Nephron progenitor cell (in vitro differentiated cells): ENCODE measurements at regions not wholly inside any gene's neighbourhood (a gene's known extent, or its start where the extent isn't known, plus 50 kb on each side); places are given as distances from the start of the nearest gene placed in this dataset.

Source experiments
- DNase-seq: peaks from one replicate; pipeline ENCODE4 v3.0.0; 2021
- H3K27ac Mint-ChIP-seq: 2 replicates; pipeline ENCODE4 v1.8.0; 2021; ENCODE audit warnings: mild to moderate bottlenecking, moderate library complexity, mixed read lengths
- H3K27me3 Mint-ChIP-seq: 2 replicates; pipeline ENCODE4 v1.8.0; 2021; ENCODE audit warnings: mild to moderate bottlenecking, low read depth, mixed read lengths; ENCODE audit not compliant: poor library complexity
- H3K36me3 Mint-ChIP-seq: 2 replicates; pipeline ENCODE4 v1.8.0; 2021; ENCODE audit warnings: low read depth, mixed read lengths
- H3K4me1 Mint-ChIP-seq: 2 replicates; pipeline ENCODE4 v1.8.0; 2021; ENCODE audit warnings: mixed read lengths
- H3K4me3 Mint-ChIP-seq: 2 replicates; pipeline ENCODE4 v1.8.0; 2021; ENCODE audit warnings: mild to moderate bottlenecking, moderate library complexity, mixed read lengths
- H3K9me3 Mint-ChIP-seq: 2 replicates; pipeline ENCODE4 v1.8.0; 2021; ENCODE audit warnings: mild to moderate bottlenecking, moderate library complexity, mixed read lengths
- TF ChIP-seq, protein P1 (sequence below): fragments of 200-600 bp; sonication (generic); IDR thresholded peaks from 2 replicates; pipeline ENCODE4 v1.5.0; 2021; ENCODE audit warnings: antibody characterized with exemption

DNA sequence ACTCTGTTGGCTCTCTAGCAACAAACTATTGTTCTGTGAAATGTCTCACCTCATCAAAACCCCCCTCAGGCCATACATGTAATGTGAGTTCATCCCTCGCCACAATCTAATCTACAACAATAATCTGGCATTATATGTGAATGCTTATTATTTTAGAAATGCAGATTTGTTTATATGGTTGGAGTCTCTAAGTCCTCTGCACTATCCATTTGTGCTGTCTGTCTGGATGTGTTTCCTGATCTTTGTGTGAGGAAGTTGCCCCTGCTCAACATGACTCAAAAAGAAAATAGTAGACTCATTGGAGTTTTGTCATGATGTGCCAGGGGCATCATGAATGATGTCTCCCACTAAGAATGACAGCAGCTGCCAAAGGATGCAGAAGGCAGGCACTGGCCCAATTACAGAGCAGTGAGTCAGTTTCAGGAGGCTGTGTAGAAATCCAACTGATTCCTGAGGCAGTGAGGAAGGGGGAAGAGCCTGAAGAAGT is 161.6 kb upstream of the PDZRN3 start:
- H3K36me3 Mint-ChIP-seq: no peaks in the 10 kb centered on the region
- no peak for DNase-seq
- no peak overlapping the region for H3K4me3 Mint-ChIP-seq
- TF ChIP-seq, protein P1, sequence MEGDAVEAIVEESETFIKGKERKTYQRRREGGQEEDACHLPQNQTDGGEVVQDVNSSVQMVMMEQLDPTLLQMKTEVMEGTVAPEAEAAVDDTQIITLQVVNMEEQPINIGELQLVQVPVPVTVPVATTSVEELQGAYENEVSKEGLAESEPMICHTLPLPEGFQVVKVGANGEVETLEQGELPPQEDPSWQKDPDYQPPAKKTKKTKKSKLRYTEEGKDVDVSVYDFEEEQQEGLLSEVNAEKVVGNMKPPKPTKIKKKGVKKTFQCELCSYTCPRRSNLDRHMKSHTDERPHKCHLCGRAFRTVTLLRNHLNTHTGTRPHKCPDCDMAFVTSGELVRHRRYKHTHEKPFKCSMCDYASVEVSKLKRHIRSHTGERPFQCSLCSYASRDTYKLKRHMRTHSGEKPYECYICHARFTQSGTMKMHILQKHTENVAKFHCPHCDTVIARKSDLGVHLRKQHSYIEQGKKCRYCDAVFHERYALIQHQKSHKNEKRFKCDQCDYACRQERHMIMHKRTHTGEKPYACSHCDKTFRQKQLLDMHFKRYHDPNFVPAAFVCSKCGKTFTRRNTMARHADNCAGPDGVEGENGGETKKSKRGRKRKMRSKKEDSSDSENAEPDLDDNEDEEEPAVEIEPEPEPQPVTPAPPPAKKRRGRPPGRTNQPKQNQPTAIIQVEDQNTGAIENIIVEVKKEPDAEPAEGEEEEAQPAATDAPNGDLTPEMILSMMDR: no peak
- H3K4me1 Mint-ChIP-seq: peaks cover 16% of the 10 kb centered on the region
- H3K9me3 Mint-ChIP-seq: no peaks in the 10 kb centered on the region
- H3K27me3 Mint-ChIP-seq: peaks cover 3% of the 10 kb centered on the region
- H3K27ac Mint-ChIP-seq: no peak overlapping the region

DNA sequence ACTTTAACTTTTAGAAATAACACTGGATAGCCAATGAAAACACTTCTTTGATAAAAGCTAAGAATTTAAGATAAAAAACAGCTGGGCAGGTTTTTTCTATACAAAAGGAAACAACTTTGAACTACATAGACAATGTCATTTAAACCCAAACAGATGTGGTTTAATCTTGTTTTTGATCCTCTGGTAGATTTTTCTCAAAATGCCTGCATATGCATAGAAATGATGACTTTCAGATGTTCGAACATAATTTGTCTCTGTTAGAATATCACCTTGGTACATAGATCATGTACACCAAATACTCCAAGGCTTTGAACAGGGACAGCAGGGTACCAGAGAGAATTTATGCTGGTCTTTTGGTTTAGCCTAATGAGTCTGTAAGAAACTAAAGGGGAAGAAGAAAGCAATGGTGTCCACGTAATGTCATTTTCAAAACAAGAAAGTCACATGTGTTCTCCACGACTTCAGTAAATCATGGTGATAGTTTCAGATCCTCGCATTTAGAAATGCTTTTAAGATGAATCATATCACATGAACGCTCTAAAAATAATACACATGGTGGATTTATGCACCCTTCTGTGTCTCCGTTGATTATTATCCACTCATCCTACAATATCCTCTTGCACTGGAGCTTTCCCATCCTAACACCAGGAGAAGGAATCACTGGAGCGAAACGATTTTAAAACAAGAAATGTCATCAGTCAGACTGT is 160.1 kb upstream of the PDZRN3 start:
- no peaks in the 10 kb centered on the region for H3K36me3 Mint-ChIP-seq
- H3K4me3 Mint-ChIP-seq: no peak overlapping the region
- H3K27me3 Mint-ChIP-seq: peaks cover 3% of the 10 kb centered on the region
- H3K9me3 Mint-ChIP-seq: no peaks in the 10 kb centered on the region
- no peak for DNase-seq
- TF ChIP-seq, protein P1: no peak
- peaks cover 12% of the 10 kb centered on the region for H3K4me1 Mint-ChIP-seq
- H3K27ac Mint-ChIP-seq: no peak overlapping the region

DNA sequence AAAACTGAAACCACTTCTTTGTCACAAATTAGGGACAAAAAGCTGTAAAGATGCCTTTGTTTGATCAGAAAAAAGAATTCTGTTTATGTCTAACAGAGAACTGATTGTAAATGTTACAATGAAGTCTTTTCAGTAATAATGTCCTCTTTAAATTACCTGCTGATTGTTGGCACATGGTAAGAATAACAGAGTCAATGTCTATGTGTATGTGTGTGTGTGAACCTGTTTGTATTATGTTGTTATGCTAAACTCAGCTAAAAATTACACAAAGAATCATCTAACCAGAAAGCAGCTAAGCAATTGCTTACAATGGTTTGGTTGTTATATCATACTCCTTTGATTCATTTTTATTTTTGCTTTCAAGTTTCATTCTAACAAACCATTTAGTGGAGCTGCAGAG is 159.1 kb upstream of the PDZRN3 start:
- H3K27ac Mint-ChIP-seq: no peak overlapping the region
- H3K27me3 Mint-ChIP-seq: peaks cover 3% of the 10 kb centered on the region
- no peaks in the 10 kb centered on the region for H3K9me3 Mint-ChIP-seq
- DNase-seq: no peak
- no peak overlapping the region for H3K4me3 Mint-ChIP-seq
- TF ChIP-seq, protein P1: no peak
- H3K36me3 Mint-ChIP-seq: no peaks in the 10 kb centered on the region
- peaks cover 7% of the 10 kb centered on the region for H3K4me1 Mint-ChIP-seq

DNA sequence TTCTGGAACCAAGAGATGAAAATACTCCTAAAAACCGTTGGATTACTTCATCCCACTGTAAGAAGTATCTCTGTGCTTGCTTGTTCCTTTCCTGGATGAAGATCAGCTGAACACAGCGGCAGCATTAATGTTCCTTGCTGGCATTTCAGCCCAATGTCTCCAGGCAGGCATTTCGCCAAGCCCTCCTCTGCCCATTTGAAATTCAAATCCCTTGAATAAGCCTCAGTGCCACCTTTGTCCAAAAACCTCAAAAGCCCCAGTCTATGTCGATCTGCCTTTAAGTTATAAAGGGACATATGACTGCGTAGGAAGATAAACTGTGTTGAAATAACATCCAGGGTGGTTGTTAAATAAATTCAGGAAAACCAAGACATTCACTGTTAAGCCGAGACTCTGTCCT is 156.8 kb upstream of the PDZRN3 start:
- peaks cover 7% of the 10 kb centered on the region for H3K4me1 Mint-ChIP-seq
- H3K9me3 Mint-ChIP-seq: no peaks in the 10 kb centered on the region
- TF ChIP-seq, protein P1: no peak
- DNase-seq: no peak
- H3K27me3 Mint-ChIP-seq: peaks cover 6% of the 10 kb centered on the region
- no peaks in the 10 kb centered on the region for H3K36me3 Mint-ChIP-seq
- no peak overlapping the region for H3K4me3 Mint-ChIP-seq
- no peak overlapping the region for H3K27ac Mint-ChIP-seq

DNA sequence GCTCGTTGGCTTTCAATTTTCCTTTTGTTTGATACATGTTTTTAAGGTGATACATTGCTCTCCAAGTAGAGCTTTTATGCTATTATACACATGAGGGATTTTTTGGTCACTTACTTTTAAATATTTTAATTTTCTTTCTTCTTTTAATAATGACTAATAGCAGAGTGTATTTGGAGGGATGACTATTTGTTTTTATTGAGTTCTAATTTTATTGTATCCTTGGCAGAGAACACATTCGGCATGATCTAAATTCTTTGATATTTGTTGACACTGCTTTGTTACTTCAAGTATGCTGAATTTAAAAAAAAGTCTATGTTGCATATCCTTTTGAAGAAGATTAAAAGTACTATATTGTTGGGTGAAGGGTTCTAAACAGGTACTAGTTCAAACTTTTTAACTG is 149.9 kb upstream of the PDZRN3 start:
- no peaks in the 10 kb centered on the region for H3K36me3 Mint-ChIP-seq
- DNase-seq: no peak
- H3K9me3 Mint-ChIP-seq: peaks cover 11% of the 10 kb centered on the region
- peaks cover 5% of the 10 kb centered on the region for H3K4me1 Mint-ChIP-seq
- H3K27me3 Mint-ChIP-seq: peaks cover 3% of the 10 kb centered on the region
- no peak overlapping the region for H3K27ac Mint-ChIP-seq
- no peak overlapping the region for H3K4me3 Mint-ChIP-seq
- TF ChIP-seq, protein P1: no peak

DNA sequence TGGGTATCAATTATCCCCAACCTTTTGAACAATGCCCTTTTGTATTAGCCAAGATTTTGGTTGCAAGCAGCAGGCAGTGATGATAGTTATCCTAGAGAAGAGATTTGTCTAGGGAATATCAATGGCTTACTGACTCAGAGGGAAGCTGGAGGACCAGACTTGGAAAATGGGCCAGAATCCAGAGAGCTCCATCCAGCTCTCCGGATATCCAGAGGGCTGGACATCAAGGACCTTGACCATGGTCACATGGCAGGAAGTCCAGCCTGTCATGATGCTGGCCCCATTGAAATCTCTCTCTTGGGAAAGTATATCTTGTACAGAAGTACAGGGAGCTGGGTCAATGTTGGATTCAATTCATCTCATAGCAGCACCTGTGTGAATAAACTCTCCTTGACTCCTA is 148.5 kb upstream of the PDZRN3 start:
- no peaks in the 10 kb centered on the region for H3K36me3 Mint-ChIP-seq
- peaks cover 11% of the 10 kb centered on the region for H3K9me3 Mint-ChIP-seq
- no peak for DNase-seq
- peaks cover 3% of the 10 kb centered on the region for H3K27me3 Mint-ChIP-seq
- peaks cover 5% of the 10 kb centered on the region for H3K4me1 Mint-ChIP-seq
- TF ChIP-seq, protein P1: no peak
- no peak overlapping the region for H3K27ac Mint-ChIP-seq
- H3K4me3 Mint-ChIP-seq: no peak overlapping the region
